Cardiac muscle cell (in vitro differentiated cells and primary cell): ENCODE measurements at regions not wholly inside any gene's neighbourhood (a gene's known extent, or its start where the extent isn't known, plus 50 kb on each side); places are given as distances from the start of the nearest gene placed in this dataset.

Experiments used
- DNase-seq, 2 donors: peaks; one replicate each; pipeline versions ENCODE4 v3.0.0 to v3.0.0-alpha.2; 2010 to 2017; ENCODE audit warnings: low read depth in 1 of 2, low spot score in 1 of 2
- H3K27ac ChIP-seq: fragments of 200-600 bp; sonication (generic); 2 replicates; pipeline ENCODE4 v1.5.1; 2016
- H3K27me3 ChIP-seq: fragments of 200-600 bp; sonication (generic); 2 replicates; pipeline ENCODE4 v1.6.0; 2016; ENCODE audit warnings: control low read depth
- H3K36me3 ChIP-seq: fragments of 200-600 bp; sonication (generic); 2 replicates; pipeline ENCODE4 v1.5.1; 2016; ENCODE audit warnings: control low read depth
- H3K4me1 ChIP-seq: fragments of 200-600 bp; sonication (generic); 2 replicates; pipeline ENCODE4 v1.8.1; 2017; ENCODE audit warnings: low read depth, mild to moderate bottlenecking, mixed run types
- H3K4me3 ChIP-seq: fragments of 200-600 bp; sonication (generic); 2 replicates; pipeline ENCODE4 v1.5.1; 2016; ENCODE audit warnings: mild to moderate bottlenecking
- H3K9me3 ChIP-seq: fragments of 200-600 bp; sonication (generic); 2 replicates; pipeline ENCODE4 v1.5.1; 2017; ENCODE audit warnings: low read depth, mild to moderate bottlenecking, control low read depth
- CTCF ChIP-seq: IDR thresholded peaks from 2 replicates; pipeline ENCODE4 v1.5.1; 2012; ENCODE audit warnings: low read depth, mild to moderate bottlenecking, low read length

- H3K9me3 ChIP-seq = no peaks in the 10 kb centered on the region
- TF ChIP-seq CTCF = no peak
- H3K4me1 ChIP-seq = no peaks in the 10 kb centered on the region
- H3K27ac ChIP-seq = no peak overlapping the region
- no peak for DNase-seq
- no peak overlapping the region for H3K4me3 ChIP-seq
- no peaks in the 10 kb centered on the region for H3K36me3 ChIP-seq
- H3K27me3 ChIP-seq = no peaks in the 10 kb centered on the region
These were observed 1496.2 kb downstream of the TECRL start for GRCh38 chr4:62913065-62913464.

GRCh38 chr4:62912531-62912930, 1496.7 kb downstream of the TECRL start:
- Histone ChIP-seq H3K9me3 (no peaks in the 10 kb centered on the region), H3K27me3 (no peaks in the 10 kb centered on the region), H3K36me3 (no peaks in the 10 kb centered on the region), H3K4me3 (no peak overlapping the region), H3K27ac (no peak overlapping the region), H3K4me1 (no peaks in the 10 kb centered on the region)
- DNase-seq = no peak
- TF ChIP-seq CTCF = no peak

- no peaks in the 10 kb centered on the region for H3K27me3 ChIP-seq
These were observed 1500.0 kb downstream of the TECRL start for GRCh38 chr4:62909238-62909637.

GRCh38 chr4:62901101-62901500, 1508.1 kb downstream of the TECRL start:
- H3K9me3 ChIP-seq = no peaks in the 10 kb centered on the region
- H3K27me3 ChIP-seq = no peaks in the 10 kb centered on the region
- no peak overlapping the region for H3K27ac ChIP-seq
- no peak for TF ChIP-seq CTCF
- H3K4me3 ChIP-seq = no peak overlapping the region
- H3K36me3 ChIP-seq = no peaks in the 10 kb centered on the region
- no peaks in the 10 kb centered on the region for H3K4me1 ChIP-seq
- DNase-seq = no peak

More at GRCh38 chr4:62909238-62909637, 1500.0 kb downstream of the TECRL start:
- H3K9me3 ChIP-seq = no peaks in the 10 kb centered on the region
- no peaks in the 10 kb centered on the region for H3K4me1 ChIP-seq
- no peak overlapping the region for H3K4me3 ChIP-seq
- TF ChIP-seq CTCF = no peak
- DNase-seq = no peak
- no peaks in the 10 kb centered on the region for H3K36me3 ChIP-seq
- H3K27ac ChIP-seq = no peak overlapping the region

- Histone ChIP-seq H3K4me3 (no peak overlapping the region), H3K27ac (no peak overlapping the region), H3K27me3 (no peaks in the 10 kb centered on the region), H3K9me3 (no peaks in the 10 kb centered on the region), H3K36me3 (no peaks in the 10 kb centered on the region), H3K4me1 (no peaks in the 10 kb centered on the region)
- no peak for TF ChIP-seq CTCF
- DNase-seq = no peak
These were observed 1509.4 kb downstream of the TECRL start for GRCh38 chr4:62899646-62900364.

- Histone ChIP-seq H3K4me3 (no peak overlapping the region), H3K27ac (no peak overlapping the region), H3K9me3 (no peaks in the 10 kb centered on the region), H3K27me3 (no peaks in the 10 kb centered on the region), H3K36me3 (no peaks in the 10 kb centered on the region), H3K4me1 (no peaks in the 10 kb centered on the region)
- no peak for TF ChIP-seq CTCF
- DNase-seq = no peak
These were observed 1511.1 kb downstream of the TECRL start for GRCh38 chr4:62898115-62898514.
